ENCODE measurements at regions not wholly inside any gene's neighbourhood (a gene's known extent, or its start where the extent isn't known, plus 50 kb on each side); places are given as distances from the start of the nearest gene placed in this dataset.

- TF ChIP-seq POLR2A (IDR thresholded peaks at IDR 0.05; ENCODE audit: low read depth, low read length) (no peak), TCF7 (IDR thresholded peaks at IDR 0.05; ENCODE audit: borderline replicate concordance) (no peak), CTCF (IDR thresholded peaks at IDR 0.05 in 2 of 3, conservative IDR thresholded peaks at IDR 0.05 in 1 of 3; ENCODE audit: control insufficient read depth in 2 of 3, extremely low read depth in 1 of 3, insufficient read depth in 1 of 3, low read depth in 3 of 3, low read length in 3 of 3) (no peak), YBX1 (IDR thresholded peaks at IDR 0.05) (no peak), ESRRA (IDR thresholded peaks at IDR 0.05; ENCODE audit: low read length) (no peak), MEF2B (IDR thresholded peaks at IDR 0.05; ENCODE audit: partially characterized antibody, poor library complexity, severe bottlenecking) (no peak), EP300 (IDR thresholded peaks at IDR 0.05; ENCODE audit: borderline replicate concordance in 1 of 2, control insufficient read depth in 1 of 2, low read depth in 2 of 2, low read length in 2 of 2) (no peak), CHD1 (IDR thresholded peaks at IDR 0.05; ENCODE audit: low read depth, low read length) (no peak), RB1 (IDR thresholded peaks at IDR 0.05; ENCODE audit: borderline replicate concordance) (no peak)
These were observed 392.3 kb upstream of the TNP1 start for GRCh38 chr2:217252181-217252580.

Data from GM12878 (cell line).